NCI-H2029 (cell line): ENCODE measurements at regions not wholly inside any gene's neighbourhood (a gene's known extent, or its start where the extent isn't known, plus 50 kb on each side); places are given as distances from the start of the nearest gene placed in this dataset.

Experiments used
- DNase-seq: peaks from one replicate; lab custom pipeline; 2025; lab: John Stamatoyannopoulos, UW

GRCh38 chr10:3902054-3902808 lies 117.2 kb upstream of the KLF6 start:
- no peak for DNase-seq

DNA sequence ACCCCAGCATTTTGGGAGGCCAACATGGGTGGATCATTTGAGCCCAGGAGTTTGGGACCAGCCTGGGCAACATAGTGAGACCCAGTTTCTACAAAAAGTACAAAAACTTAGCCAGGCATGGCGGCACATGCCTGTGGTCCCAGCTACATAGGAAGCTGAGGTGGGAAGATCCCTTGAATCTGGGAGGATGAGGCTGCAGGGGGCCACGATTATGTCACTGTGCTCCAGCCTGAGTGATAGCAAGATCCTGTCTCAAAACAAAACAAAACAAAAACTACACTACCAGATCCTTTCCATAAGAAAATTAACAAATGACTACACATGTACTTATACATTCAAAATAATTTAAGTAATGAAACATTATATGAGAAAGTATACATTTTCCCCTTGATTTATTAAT lies 116.4 kb upstream of the KLF6 start:
- DNase-seq, result no peak

GRCh38 chr10:3900391-3900790 lies 115.4 kb upstream of the KLF6 start:
- DNase-seq, result no peak

- DNase-seq, result peak; percentile 75
Observed at GRCh38 chr10:3898821-3899220, 113.8 kb upstream of the KLF6 start.

DNA sequence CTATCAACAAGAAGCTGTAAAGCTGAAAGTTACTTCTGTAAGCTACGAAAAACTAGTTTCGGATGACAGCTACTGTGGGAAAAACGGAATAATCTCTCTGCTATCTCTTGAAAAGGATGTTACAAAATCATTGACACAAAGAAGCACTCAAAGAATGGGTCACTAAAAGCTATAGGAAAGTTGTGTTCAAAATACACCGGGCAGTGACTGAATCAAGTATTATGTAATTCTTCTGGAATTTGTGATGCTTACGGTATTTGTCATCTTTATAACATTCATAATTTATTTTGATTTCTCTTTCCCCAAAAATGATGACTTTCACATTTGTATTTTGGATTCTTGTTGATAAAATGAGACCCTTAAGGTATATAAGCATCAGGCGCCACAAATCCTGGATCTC lies 112.1 kb upstream of the KLF6 start:
- DNase-seq, result no peak

- no peak for DNase-seq
Observed at GRCh38 chr10:3896161-3896560, 111.2 kb upstream of the KLF6 start.

- no peak for DNase-seq
Observed at GRCh38 chr10:3895045-3895631, 110.1 kb upstream of the KLF6 start.

- no peak for DNase-seq
Observed at GRCh38 chr10:3893901-3894563, 109.0 kb upstream of the KLF6 start.

DNA sequence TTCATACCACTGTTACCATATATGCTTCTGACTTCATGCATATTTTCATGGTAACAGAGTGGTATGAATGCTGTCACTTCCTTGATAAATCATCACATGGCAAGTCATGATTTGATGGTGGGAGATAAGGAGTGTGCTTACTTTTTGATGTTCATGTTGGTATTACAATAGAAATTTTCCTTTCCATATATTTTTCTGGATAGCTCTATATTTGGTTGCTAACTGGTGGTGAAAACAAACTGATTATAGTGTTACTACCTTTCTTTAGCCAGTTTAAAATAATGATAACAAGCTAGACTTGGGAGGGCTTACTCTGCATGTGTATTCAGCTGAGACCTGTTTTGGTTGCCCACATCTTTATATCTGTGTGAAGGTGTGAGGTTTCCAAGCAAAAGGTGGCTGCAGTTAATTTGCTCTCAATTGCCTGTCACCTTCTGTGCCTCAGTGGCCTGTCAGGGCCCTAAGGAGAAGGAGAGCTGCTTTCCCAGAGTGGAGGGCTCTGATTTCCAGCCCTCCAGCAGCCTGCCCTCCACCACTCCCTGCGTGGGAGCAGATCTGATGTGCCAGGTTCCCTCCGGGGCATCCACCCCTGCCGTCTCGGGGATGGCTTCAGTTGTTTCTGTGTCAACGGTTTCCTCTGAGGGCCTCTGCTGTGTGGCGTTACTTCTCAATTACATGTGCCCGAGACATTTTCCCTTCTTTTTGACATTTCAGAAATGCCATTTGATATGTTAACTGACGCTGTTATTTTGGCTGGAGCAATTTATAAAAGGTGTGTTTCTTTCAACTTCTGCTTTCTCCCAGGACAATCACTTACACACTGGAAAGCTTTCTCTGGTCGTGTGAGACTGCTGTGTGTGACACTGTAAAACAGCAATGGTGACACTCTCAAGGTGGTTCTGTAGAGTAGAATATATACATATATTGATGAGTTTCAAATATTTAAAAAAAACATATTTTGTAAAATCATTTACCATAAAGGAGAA lies 107.7 kb upstream of the KLF6 start:
- no peak for DNase-seq

GRCh38 chr10:3891396-3891795 lies 106.4 kb upstream of the KLF6 start:
- DNase-seq, result no peak

GRCh38 chr10:3890602-3891352 lies 105.8 kb upstream of the KLF6 start:
- DNase-seq, result no peak

DNA sequence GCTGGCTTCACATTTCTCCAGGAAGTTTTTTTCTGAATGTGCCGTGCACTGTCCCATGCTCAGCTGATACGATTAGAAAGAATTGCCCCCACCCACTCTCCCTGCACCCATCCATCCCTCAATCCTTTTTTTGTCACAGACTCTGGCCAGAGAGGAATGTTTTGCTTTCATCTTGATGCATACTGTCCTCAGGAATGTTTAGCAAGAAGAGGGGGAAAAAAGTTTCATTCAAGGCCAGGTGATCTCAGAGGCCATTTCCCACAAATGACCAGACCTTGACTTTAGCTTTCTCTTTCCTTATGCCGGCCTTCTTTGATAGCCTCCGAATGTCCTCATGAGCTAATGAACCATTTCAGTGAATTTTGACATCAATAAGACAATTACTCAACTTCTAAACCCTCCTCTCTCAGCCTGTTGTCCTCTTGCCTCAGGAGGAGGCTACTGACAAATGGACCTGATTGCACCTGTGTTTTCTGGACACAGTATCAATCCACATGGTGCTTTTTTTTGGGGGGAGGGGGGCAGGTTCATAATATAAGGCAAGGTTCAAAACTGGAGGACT lies 105.0 kb upstream of the KLF6 start:
- DNase-seq, result no peak

DNA sequence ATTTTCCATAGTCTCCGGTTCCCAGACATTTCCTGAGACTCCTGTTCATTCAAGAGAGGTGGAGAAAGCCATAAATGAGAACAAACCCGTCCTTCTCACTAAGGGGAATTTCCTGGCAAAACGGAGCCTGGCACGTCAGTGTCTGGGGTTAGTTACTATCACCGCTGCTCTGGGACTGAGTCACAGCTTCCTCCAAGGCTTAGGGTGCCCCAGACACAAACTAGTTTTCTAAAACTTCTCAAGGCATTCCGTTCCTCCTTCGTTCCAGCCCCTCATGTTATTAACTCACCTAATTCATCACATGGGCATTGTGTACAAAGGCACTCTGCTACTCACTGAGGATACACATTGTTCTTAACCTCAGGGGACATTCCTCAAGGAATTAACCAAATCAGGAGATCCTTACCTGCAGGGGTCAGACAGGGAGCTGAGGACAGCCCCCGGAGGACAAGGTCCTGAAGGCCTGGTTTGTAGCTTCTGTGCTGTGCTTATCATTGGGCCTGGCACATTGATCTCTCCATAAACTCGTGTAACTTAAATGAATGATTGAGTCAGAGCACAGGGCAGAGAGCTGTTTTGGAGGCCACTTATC lies 103.0 kb upstream of the KLF6 start:
- DNase-seq, result no peak

DNA sequence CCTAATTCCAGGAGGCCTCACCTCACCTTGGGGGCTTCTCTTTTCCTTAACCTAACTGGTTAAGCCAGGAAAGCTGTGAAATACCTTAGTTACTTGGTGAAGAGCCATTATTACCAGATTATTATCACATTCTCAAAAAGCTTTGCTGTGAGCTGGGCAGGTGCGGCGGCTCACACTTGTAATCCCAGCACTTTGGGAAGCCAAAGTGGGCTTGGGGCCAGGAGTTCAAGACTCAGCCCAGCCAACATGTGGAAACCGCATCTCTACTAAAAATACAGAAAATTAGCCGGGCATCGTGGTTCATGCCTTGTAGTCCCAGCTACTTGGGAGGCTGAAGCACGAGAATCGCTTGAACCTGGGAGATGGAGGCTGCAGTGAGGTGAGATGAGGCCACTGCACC lies 102.4 kb upstream of the KLF6 start:
- no peak for DNase-seq

DNA sequence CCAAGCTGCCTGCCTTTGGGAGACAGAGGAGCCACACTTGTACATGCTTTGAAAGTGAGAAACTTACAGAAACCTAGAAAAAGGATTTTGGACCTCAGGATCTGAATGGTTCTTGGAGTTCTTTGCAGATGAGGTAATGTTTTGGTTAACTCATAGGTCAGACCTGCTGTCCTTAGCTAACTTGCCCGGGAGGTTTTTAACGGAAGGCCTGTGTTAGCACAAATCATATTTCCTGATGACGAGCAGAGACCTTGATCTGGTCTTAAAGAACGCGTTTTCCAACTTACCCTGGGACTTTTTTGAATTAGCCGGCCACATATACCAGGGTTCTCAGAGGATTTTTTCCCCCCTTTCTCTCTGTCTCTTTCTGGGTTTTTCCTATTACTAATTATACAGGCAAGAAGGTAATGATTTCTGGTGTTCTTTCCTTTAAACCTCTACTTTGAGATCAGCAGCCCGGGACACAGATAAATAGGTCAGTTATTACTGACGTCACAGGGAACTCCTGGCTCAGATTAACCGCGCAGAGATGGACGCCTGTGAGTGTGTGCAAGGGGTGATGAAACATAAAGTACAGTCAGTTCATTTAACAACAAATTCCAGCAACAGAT lies 101.7 kb upstream of the KLF6 start:
- no peak for DNase-seq

GRCh38 chr10:3886191-3886590 lies 101.2 kb upstream of the KLF6 start:
- DNase-seq, result no peak

DNA sequence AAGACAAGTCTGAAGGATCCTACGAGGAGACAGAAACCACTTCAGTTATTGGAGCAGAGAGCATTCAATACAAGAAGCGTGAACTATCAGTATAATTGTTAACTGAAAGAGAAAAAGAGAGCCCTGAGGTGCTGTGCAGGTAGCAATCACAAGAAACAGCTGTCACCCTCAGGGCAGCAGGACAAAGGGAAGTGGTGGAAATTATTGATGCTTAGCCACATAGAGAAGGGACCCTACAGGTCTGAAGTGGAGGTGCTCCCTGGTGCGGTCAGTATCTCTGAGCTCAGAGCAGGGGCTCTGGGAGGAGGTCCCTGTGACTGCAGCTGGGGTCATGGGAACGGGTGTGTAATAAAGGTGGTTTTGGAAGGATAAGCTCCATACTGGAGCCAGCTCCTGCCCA lies 97.8 kb upstream of the KLF6 start:
- DNase-seq, result no peak

- no peak for DNase-seq
Observed at GRCh38 chr10:3881622-3882021, 96.6 kb upstream of the KLF6 start.

DNA sequence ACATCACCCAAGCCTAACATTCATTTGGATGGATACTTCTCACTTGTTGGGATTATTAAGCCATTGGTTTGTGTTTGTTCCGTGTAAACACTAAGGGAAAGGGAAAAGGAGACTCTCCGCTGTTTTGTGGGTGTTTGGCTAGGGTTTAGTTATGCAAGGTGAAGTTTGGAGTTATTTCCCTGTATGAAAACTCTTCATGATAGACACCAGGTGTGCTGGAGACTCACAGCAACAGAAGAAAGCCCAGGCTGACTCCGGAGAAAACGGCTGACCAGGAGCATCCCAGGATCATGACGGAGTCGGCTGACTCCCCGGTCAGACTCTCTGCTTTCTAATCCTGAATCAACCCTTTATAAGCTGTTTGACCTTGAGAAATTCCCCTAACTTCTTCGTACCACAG lies 94.1 kb upstream of the KLF6 start:
- DNase-seq, result no peak
